K562 (cell line): ENCODE measurements at regions not wholly inside any gene's neighbourhood (a gene's known extent, or its start where the extent isn't known, plus 50 kb on each side); places are given as distances from the start of the nearest gene placed in this dataset.

Experiments
- ATAC-seq: fragments of 200-7000 bp; cut with Tn5 transposase; 3 replicates; pipeline ENCODE4 v1.9.1; 2020; ENCODE audit warnings: moderate library complexity
- BruUV-seq: library from RNA; stranded (reverse); fragments of 400-500 nt; replicated peaks from 2 replicates; lab custom pipeline; 2021; lab: Mats Ljungman, UMichigan
- CTCF ChIA-PET: fragments of 300-600 bp; formaldehyde crosslinking; extraction: SDS; loops from one replicate; lab custom pipeline; 2021; ENCODE audit warnings: low intra/inter-chr PET ratio; lab: Yijun Ruan, JAX
- POLR2A ChIA-PET: fragments of 300-600, 350-650 bp; sonication (Branson Sonifier 250); formaldehyde crosslinking; extraction: SDS; loops from one replicate; lab custom pipeline; 2021; ENCODE audit warnings: antibody characterized with exemption, inconsistent platforms; lab: Yijun Ruan, JAX
- DNase-seq, 4 experiments: peaks; one replicate each; pipeline versions ENCODE4 v3.0.0 to v3.0.0-alpha.2; 2011 to 2018; ENCODE audit warnings: low spot score in 3 of 4, mixed read lengths in 3 of 4; ENCODE audit errors: extremely low read depth in 1 of 4
- FAIRE-seq: peaks from 2 replicates; lab custom pipeline; 2011; peaks lifted over from hg19 to GRCh38; lab: Jason Lieb, UNC
- H2AFZ ChIP-seq: 2 replicates; pipeline ENCODE4 v1.6.0; 2011; ENCODE audit warnings: low read depth, low read length, control low read depth, inconsistent platforms
- H3K27ac ChIP-seq: fragments of 200-600 bp; 3 replicates; pipeline ENCODE4 v1.8.0; 2011; ENCODE audit warnings: low read depth, mild to moderate bottlenecking, control low read depth, inconsistent platforms, low read length, moderate library complexity, mixed read lengths; ENCODE audit errors: extremely low read depth
- H3K27me3 ChIP-seq, 2 experiments: fragments of 300-600 bp in 1 of 2; 2 replicates in 1 of 2; 3 replicates in 1 of 2; pipeline versions ENCODE4 v1.6.0 to v1.8.0; 2011; ENCODE audit warnings: inconsistent platforms in 2 of 2, low read length in 2 of 2, mild to moderate bottlenecking in 1 of 2, mixed read lengths in 1 of 2, moderate library complexity in 1 of 2; ENCODE audit not compliant: control insufficient read depth in 2 of 2, insufficient read depth in 2 of 2
- H3K36me3 ChIP-seq: fragments of 300-600 bp; 3 replicates; pipeline ENCODE4 v1.8.0; 2011; ENCODE audit warnings: mild to moderate bottlenecking, low read length, inconsistent platforms; ENCODE audit not compliant: control insufficient read depth, insufficient read depth
- H3K4me1 ChIP-seq, 2 experiments: fragments of 200-600 bp in 1 of 2; replicated peaks in 1 of 2; 2 replicates in 1 of 2; 3 replicates in 1 of 2; pipeline versions ENCODE4 v1.5.1 to v1.8.0; 2011; ENCODE audit warnings: inconsistent platforms in 2 of 2, low read length in 2 of 2, mild to moderate bottlenecking in 1 of 2, mixed read lengths in 1 of 2, moderate library complexity in 1 of 2; ENCODE audit not compliant: control insufficient read depth in 2 of 2, insufficient read depth in 2 of 2
- H3K4me2 ChIP-seq: 2 replicates; pipeline ENCODE4 v1.6.1; 2011; ENCODE audit warnings: low read length, control low read depth, inconsistent platforms, mixed read lengths; ENCODE audit not compliant: insufficient read depth
- H3K4me3 ChIP-seq: fragments of 200-600 bp; sonication (generic), shearing (Covaris generic); 2 replicates; pipeline ENCODE4 v1.5.1; 2016; ENCODE audit warnings: control low read depth, inconsistent platforms
- H3K79me2 ChIP-seq: fragments of 200-600 bp; 3 replicates; pipeline ENCODE4 v1.8.0; 2011; ENCODE audit warnings: low read length, inconsistent platforms; ENCODE audit not compliant: control insufficient read depth, insufficient read depth
- H3K9ac ChIP-seq, 2 experiments: 2 replicates each; pipeline versions ENCODE4 v1.6.0 to v1.6.1; 2011; ENCODE audit warnings: low read depth in 2 of 2, low read length in 2 of 2, control low read depth in 1 of 2, inconsistent platforms in 1 of 2, mild to moderate bottlenecking in 1 of 2, mixed read lengths in 1 of 2; ENCODE audit not compliant: insufficient read depth in 1 of 2
- H3K9me1 ChIP-seq: one replicate; pipeline ENCODE4 v1.6.0; 2011; ENCODE audit warnings: inconsistent platforms, mild to moderate bottlenecking, low read length, moderate library complexity; ENCODE audit not compliant: control insufficient read depth, insufficient read depth
- H3K9me3 ChIP-seq: replicated peaks from 2 replicates; pipeline ENCODE4 v1.5.1; 2011; ENCODE audit warnings: low read depth, low read length, inconsistent platforms; ENCODE audit not compliant: control insufficient read depth, insufficient read depth
- H4K20me1 ChIP-seq: replicated peaks from 2 replicates; pipeline ENCODE4 v1.6.1; 2011; ENCODE audit warnings: low read length, inconsistent platforms, mixed read lengths; ENCODE audit not compliant: control insufficient read depth, insufficient read depth
- BRCA1 ChIP-seq, 2 experiments: fragments of 450-650 bp in 1 of 2; sonication (generic) in 1 of 2; formaldehyde crosslinking in 1 of 2; IDR thresholded peaks; 2 replicates each; pipeline versions ENCODE4 v1.5.0 to v1.6.1; 2017 to 2020; ENCODE audit warnings: mild to moderate bottlenecking in 1 of 2, missing genetic modification reagents in 1 of 2
- EGR1 ChIP-seq: fragments of 450-650 bp; conservative IDR thresholded peaks from 2 replicates; pipeline ENCODE4 v1.6.1; 2017; ENCODE audit warnings: mild to moderate bottlenecking
- FOSL1 ChIP-seq: fragments of 200-800 bp; sonication (Bioruptor generic); conservative IDR thresholded peaks from 2 replicates; pipeline ENCODE4 v1.6.1; 2016; ENCODE audit warnings: missing genetic modification characterization, missing compliant biosample characterization
- GABPB2 ChIP-seq: fragments of 250-450 bp; sonication (Bioruptor Pico); conservative IDR thresholded peaks from 2 replicates; pipeline ENCODE4 v1.5.1; 2021; ENCODE audit warnings: mild to moderate bottlenecking
- NCOA2 ChIP-seq, 2 experiments: fragments of 450-650 bp; IDR thresholded peaks; 2 replicates each; pipeline ENCODE4 v1.6.1; 2018; ENCODE audit warnings: mild to moderate bottlenecking in 2 of 2, moderate library complexity in 1 of 2; ENCODE audit not compliant: partially characterized antibody in 2 of 2
- PURB ChIP-seq: sonication (generic); formaldehyde crosslinking; IDR thresholded peaks from 2 replicates; pipeline ENCODE4 v1.9.0; 2021; ENCODE audit warnings: low read depth, mild to moderate bottlenecking, missing genetic modification reagents
- PYGO2 ChIP-seq: fragments of 450-650 bp; IDR thresholded peaks from 2 replicates; pipeline ENCODE4 v1.6.1; 2016; ENCODE audit warnings: mild to moderate bottlenecking, missing genetic modification characterization, moderate library complexity, missing compliant biosample characterization
- RBM14 ChIP-seq: fragments of 200-400 bp; formaldehyde crosslinking; IDR thresholded peaks from 2 replicates; pipeline ENCODE4 v1.6.1; 2018; ENCODE audit warnings: low read depth, mild to moderate bottlenecking, low read length, moderate library complexity, borderline replicate concordance; ENCODE audit not compliant: insufficient read depth
- ZBTB7A ChIP-seq: IDR thresholded peaks from 2 replicates; pipeline ENCODE4 v1.6.1; 2011; ENCODE audit warnings: low read depth, mild to moderate bottlenecking, low read length, moderate library complexity, borderline replicate concordance; ENCODE audit not compliant: control insufficient read depth
- ZNF24 ChIP-seq: fragments of 450-650 bp; IDR thresholded peaks from 2 replicates; pipeline ENCODE4 v1.6.1; 2016
- ZNF696 ChIP-seq: fragments of 250-450 bp; sonication (Bioruptor Pico); conservative IDR thresholded peaks from 2 replicates; pipeline ENCODE4 v1.4.0; 2020; ENCODE audit warnings: mild to moderate bottlenecking, moderate library complexity
- ZNF766 ChIP-seq: fragments of 200-800 bp; sonication (Bioruptor generic); conservative IDR thresholded peaks from 2 replicates; pipeline ENCODE4 v1.6.1; 2016; ENCODE audit warnings: missing genetic modification characterization, missing compliant biosample characterization
- WGBS: fragments of 100-300 bp; shearing (Covaris generic); methylation state at CpG from one replicate; pipeline ENCODE4 v1.1.6; 2016; ENCODE audit warnings: low coverage, mixed read lengths; ENCODE audit not compliant: insufficient coverage; ENCODE audit errors: missing lambda C conversion rate; 5-methylcytosine and 5-hydroxymethylcytosine counted together
- in situ Hi-C: fragments of 300-500 bp; cut with MboI; formaldehyde crosslinking; loops from 4 replicates; pipeline ENCODE4 v1.15.0; 2018; ENCODE audit warnings: inconsistent platforms, mixed read lengths
- intact Hi-C: fragments of 100-400 bp; cut with micrococcal nuclease; formaldehyde crosslinking; loops from 2 replicates; pipeline ENCODE4 v1.14.2; 2022
- TF ChIP-seq, protein P1 (sequence below): fragments of 250-450 bp; sonication (Bioruptor Pico); IDR thresholded peaks from 2 replicates; pipeline ENCODE4 v1.5.0; 2021
- TF ChIP-seq, protein P2 (sequence below): sonication (generic); formaldehyde crosslinking; IDR thresholded peaks from 2 replicates; pipeline ENCODE4 v1.8.0; 2022; ENCODE audit warnings: missing genetic modification reagents, mild to moderate bottlenecking, borderline replicate concordance
- TF ChIP-seq, protein P3 (sequence below): sonication (generic); formaldehyde crosslinking; IDR thresholded peaks from 2 replicates; pipeline ENCODE4 v1.9.0; 2022; ENCODE audit warnings: mild to moderate bottlenecking, missing genetic modification reagents

DNA sequence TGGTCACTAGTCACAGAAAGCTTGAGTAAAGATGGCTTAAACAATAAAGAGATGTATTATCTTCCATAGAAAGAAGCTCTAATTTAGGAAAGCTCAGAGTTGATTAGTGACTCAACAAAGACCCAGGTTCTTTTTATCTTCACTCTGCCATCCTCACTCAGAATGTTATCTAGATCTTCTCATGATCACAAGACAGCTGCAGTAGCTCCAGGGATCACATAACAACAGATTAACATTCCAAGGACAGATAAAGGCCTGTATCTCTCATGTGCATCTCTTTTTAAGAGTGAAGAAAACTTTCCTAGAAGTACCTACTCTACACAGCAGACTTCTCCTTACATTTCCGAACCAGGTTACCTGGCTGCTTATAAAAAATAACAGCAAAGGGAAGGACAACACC, 368.7 kb upstream of the PROX1 start:
- ChIA-PET CTCF (no interaction called here), POLR2A (no interaction called here)
- 0% methylated on average over 1 of the region's 1 CpG for WGBS
- Histone ChIP-seq H3K4me2 (no peak overlapping the region), H3K27ac (no peak overlapping the region), H3K36me3 (no peaks in the 10 kb centered on the region), H3K4me1 (no peaks in the 10 kb centered on the region), H3K27me3 (peaks cover 14 to 20% of the 10 kb centered on the region in 2 experiments), H3K9me3 (no peaks in the 10 kb centered on the region), H2AFZ (no peak overlapping the region), H4K20me1 (no peaks in the 10 kb centered on the region; the same call in 1 of the 2 replicates), H3K79me2 (no peaks in the 10 kb centered on the region), H3K4me3 (no peak overlapping the region), H3K9me1 (no peaks in the 10 kb centered on the region), H3K9ac (no peak overlapping the region)
- BruUV-seq = no TSS peak
- in situ Hi-C loops (no loop called here), intact Hi-C loops (no loop called here)
- no peak for ATAC-seq
- FAIRE-seq = no peak
- DNase-seq = no peak
- TF ChIP-seq, protein P1, sequence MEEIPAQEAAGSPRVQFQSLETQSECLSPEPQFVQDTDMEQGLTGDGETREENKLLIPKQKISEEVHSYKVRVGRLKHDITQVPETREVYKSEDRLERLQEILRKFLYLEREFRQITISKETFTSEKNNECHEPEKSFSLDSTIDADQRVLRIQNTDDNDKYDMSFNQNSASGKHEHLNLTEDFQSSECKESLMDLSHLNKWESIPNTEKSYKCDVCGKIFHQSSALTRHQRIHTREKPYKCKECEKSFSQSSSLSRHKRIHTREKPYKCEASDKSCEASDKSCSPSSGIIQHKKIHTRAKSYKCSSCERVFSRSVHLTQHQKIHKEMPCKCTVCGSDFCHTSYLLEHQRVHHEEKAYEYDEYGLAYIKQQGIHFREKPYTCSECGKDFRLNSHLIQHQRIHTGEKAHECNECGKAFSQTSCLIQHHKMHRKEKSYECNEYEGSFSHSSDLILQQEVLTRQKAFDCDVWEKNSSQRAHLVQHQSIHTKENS = no peak
- TF ChIP-seq ZNF696 (CRISPR knock-in tag) (no peak), ZBTB7A (no peak), NCOA2 (IDR thresholded peaks at IDR 0.05; ENCODE audit: partially characterized antibody in 2 of 2) (no peak), ZNF24 (no peak), PYGO2 (tag) (peak; percentile 58; the same call in 1 of the 2 replicates), RBM14 (no peak), GABPB2 (CRISPR knock-in tag) (no peak), BRCA1 (IDR thresholded peaks at IDR 0.05) (no peak), BRCA1 (CRISPR knock-in tag; IDR thresholded peaks at IDR 0.05) (no peak), ZNF766 (CRISPR knock-in tag) (0 out of 2 replicates have a peak, but pooled peaks have one; percentile 23), PURB (CRISPR knock-in tag) (no peak), FOSL1 (tag) (peak; percentile 55; the same call in 1 of the 2 replicates), EGR1 (no peak)
- TF ChIP-seq, protein P2, sequence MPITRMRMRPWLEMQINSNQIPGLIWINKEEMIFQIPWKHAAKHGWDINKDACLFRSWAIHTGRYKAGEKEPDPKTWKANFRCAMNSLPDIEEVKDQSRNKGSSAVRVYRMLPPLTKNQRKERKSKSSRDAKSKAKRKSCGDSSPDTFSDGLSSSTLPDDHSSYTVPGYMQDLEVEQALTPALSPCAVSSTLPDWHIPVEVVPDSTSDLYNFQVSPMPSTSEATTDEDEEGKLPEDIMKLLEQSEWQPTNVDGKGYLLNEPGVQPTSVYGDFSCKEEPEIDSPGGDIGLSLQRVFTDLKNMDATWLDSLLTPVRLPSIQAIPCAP = no peak
- TF ChIP-seq, protein P3, sequence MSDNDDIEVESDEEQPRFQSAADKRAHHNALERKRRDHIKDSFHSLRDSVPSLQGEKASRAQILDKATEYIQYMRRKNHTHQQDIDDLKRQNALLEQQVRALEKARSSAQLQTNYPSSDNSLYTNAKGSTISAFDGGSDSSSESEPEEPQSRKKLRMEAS (CRISPR knock-in tag) = no peak
